Vagina (tissue), 2 donors: ENCODE measurements at regions not wholly inside any gene's neighbourhood (a gene's known extent, or its start where the extent isn't known, plus 50 kb on each side); places are given as distances from the start of the nearest gene placed in this dataset.

ENCODE experiments used
- DNase-seq, 2 donors: peaks; one replicate each; pipeline ENCODE4 v3.0.0-alpha.2; 2017; ENCODE audit errors: extremely low spot score in 2 of 2
- H3K27ac ChIP-seq: fragments of 200-600 bp; sonication (generic); one replicate; pipeline ENCODE4 v1.5.1; 2019
- H3K27me3 ChIP-seq: fragments of 200-600 bp; sonication (generic); one replicate; pipeline ENCODE4 v1.5.1; 2019
- H3K36me3 ChIP-seq, 2 donors: fragments of 200-600 bp; sonication (generic); one replicate each; pipeline ENCODE4 v1.5.1; 2017 to 2019
- H3K4me1 ChIP-seq: fragments of 200-600 bp; sonication (generic); one replicate; pipeline ENCODE4 v1.5.1; 2019
- H3K4me3 ChIP-seq, 2 donors: fragments of 200-600 bp; sonication (generic); 1 replicate in 1 of 2; 2 replicates in 1 of 2; pipeline ENCODE4 v1.5.1; 2016 to 2019
- H3K9me3 ChIP-seq: fragments of 200-600 bp; sonication (generic); one replicate; pipeline ENCODE4 v1.5.1; 2019
- CTCF ChIP-seq, 3 experiments: fragments of 450-650 bp in 2 of 3; fragments of 200-600 bp in 1 of 3; sonication (generic) in 1 of 3; IDR thresholded peaks; one replicate each; pipeline ENCODE4 v1.5.1; 2017 to 2019; ENCODE audit warnings: antibody characterized with exemption in 3 of 3, mild to moderate bottlenecking in 2 of 3, moderate library complexity in 2 of 3
- POLR2A ChIP-seq, 2 donors: fragments of 450-650 bp; IDR thresholded peaks; one replicate each; pipeline ENCODE4 v1.6.1; 2017; ENCODE audit warnings: antibody characterized with exemption in 2 of 2, mild to moderate bottlenecking in 2 of 2, moderate library complexity in 2 of 2
- POLR2AphosphoS5 ChIP-seq, 2 donors: sonication (generic); formaldehyde crosslinking; IDR thresholded peaks; one replicate each; pipeline ENCODE4 v1.9.0; 2017; ENCODE audit warnings: antibody characterized with exemption in 2 of 2, mild to moderate bottlenecking in 2 of 2, low read depth in 1 of 2; ENCODE audit not compliant: insufficient read depth in 1 of 2
- intact Hi-C: fragments of 100-400 bp; cut with DNase I; formaldehyde crosslinking; loops from one replicate; pipeline ENCODE4 v1.15.1; 2023

GRCh38 chr17:69643686-69644085, 229.2 kb downstream of the MAP2K6 start:
- no peaks in the 10 kb centered on the region for H3K9me3 ChIP-seq
- H3K4me1 ChIP-seq = no peaks in the 10 kb centered on the region
- intact Hi-C loops = no loop called here
- no peak overlapping the region for H3K4me3 ChIP-seq
- TF ChIP-seq POLR2A (IDR thresholded peaks at IDR 0.05) (no peak), POLR2AphosphoS5 (IDR thresholded peaks at IDR 0.05; ENCODE audit: insufficient read depth in 1 of 2, low read depth in 1 of 2) (no peak), CTCF (IDR thresholded peaks at IDR 0.05) (no peak)
- no peaks in the 10 kb centered on the region for H3K27me3 ChIP-seq
- no peaks in the 10 kb centered on the region for H3K36me3 ChIP-seq
- H3K27ac ChIP-seq = no peak overlapping the region
- DNase-seq = no peak

DNA sequence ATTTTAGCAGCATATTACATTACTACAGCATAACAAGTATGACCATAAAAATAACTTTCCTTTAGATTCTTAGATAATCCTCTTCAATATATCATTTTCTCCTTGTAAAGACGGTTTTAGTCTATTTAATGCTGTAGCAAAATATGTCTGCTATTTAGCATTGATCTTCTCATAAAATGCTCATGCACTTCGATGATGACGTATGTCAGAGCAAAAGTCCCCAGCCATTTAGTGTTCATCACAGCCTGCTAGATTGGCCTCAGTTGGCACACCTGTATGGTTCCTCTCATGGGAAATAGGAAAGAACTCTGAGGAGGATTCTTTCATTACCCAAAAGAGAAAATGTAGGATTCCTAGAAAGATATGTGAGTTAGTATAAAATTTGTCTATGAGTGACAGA, 232.2 kb downstream of the MAP2K6 start:
- no peak for TF ChIP-seq POLR2AphosphoS5 (IDR thresholded peaks at IDR 0.05; ENCODE audit: insufficient read depth in 1 of 2, low read depth in 1 of 2)
- no peak for TF ChIP-seq POLR2A (IDR thresholded peaks at IDR 0.05)
- no peak for TF ChIP-seq CTCF (IDR thresholded peaks at IDR 0.05)
- intact Hi-C loops = no loop called here
- no peak overlapping the region for H3K4me3 ChIP-seq
- H3K4me1 ChIP-seq = no peaks in the 10 kb centered on the region
- H3K27ac ChIP-seq = no peak overlapping the region
- no peaks in the 10 kb centered on the region for H3K27me3 ChIP-seq
- no peaks in the 10 kb centered on the region for H3K9me3 ChIP-seq
- no peaks in the 10 kb centered on the region for H3K36me3 ChIP-seq
- no peak for DNase-seq

DNA sequence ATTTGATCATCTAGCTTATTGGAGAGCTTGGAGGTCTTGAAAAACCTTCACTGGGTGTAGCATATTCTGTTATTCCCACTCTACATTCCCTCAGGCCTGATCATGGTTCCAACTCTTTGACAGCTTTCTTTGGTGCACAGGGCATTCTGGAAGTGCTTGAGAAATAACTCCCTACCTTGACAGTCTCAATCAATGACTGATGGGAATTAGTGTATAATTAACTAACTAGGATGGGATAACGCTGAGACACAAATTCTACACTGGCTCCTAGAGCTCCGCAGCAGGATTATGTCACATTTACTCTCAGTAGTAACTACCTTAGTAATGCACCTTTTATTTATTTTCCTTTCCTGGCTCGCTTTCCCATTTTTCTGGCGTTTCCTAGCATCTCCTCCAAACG, 236.4 kb downstream of the MAP2K6 start:
- DNase-seq = no peak
- no peak overlapping the region for H3K4me3 ChIP-seq
- H3K36me3 ChIP-seq = no peaks in the 10 kb centered on the region
- intact Hi-C loops = no loop called here
- no peaks in the 10 kb centered on the region for H3K27me3 ChIP-seq
- H3K27ac ChIP-seq = no peak overlapping the region
- no peaks in the 10 kb centered on the region for H3K4me1 ChIP-seq
- H3K9me3 ChIP-seq = no peaks in the 10 kb centered on the region
- no peak for TF ChIP-seq POLR2A (IDR thresholded peaks at IDR 0.05)
- TF ChIP-seq CTCF (IDR thresholded peaks at IDR 0.05) = no peak
- no peak for TF ChIP-seq POLR2AphosphoS5 (IDR thresholded peaks at IDR 0.05; ENCODE audit: insufficient read depth in 1 of 2, low read depth in 1 of 2)

- Histone ChIP-seq H3K27ac (no peak overlapping the region), H3K36me3 (no peaks in the 10 kb centered on the region), H3K4me1 (no peaks in the 10 kb centered on the region), H3K4me3 (no peak overlapping the region), H3K9me3 (no peaks in the 10 kb centered on the region), H3K27me3 (no peaks in the 10 kb centered on the region)
- intact Hi-C loops = no loop called here
- DNase-seq = no peak
- TF ChIP-seq CTCF (IDR thresholded peaks at IDR 0.05) (no peak), POLR2AphosphoS5 (IDR thresholded peaks at IDR 0.05; ENCODE audit: insufficient read depth in 1 of 2, low read depth in 1 of 2) (no peak), POLR2A (IDR thresholded peaks at IDR 0.05) (no peak)
These were observed 237.4 kb downstream of the MAP2K6 start for GRCh38 chr17:69651921-69652320.

- Histone ChIP-seq H3K36me3 (no peaks in the 10 kb centered on the region), H3K4me3 (no peak overlapping the region), H3K27ac (no peak overlapping the region), H3K9me3 (no peaks in the 10 kb centered on the region), H3K4me1 (no peaks in the 10 kb centered on the region), H3K27me3 (no peaks in the 10 kb centered on the region)
- intact Hi-C loops = no loop called here
- no peak for DNase-seq
- TF ChIP-seq POLR2AphosphoS5 (IDR thresholded peaks at IDR 0.05; ENCODE audit: insufficient read depth in 1 of 2, low read depth in 1 of 2) (no peak), POLR2A (IDR thresholded peaks at IDR 0.05) (no peak), CTCF (IDR thresholded peaks at IDR 0.05) (no peak)
These were observed 240.7 kb downstream of the MAP2K6 start for GRCh38 chr17:69654981-69655855.
